Type B pancreatic cell (in vitro differentiated cells): ENCODE measurements at regions not wholly inside any gene's neighbourhood (a gene's known extent, or its start where the extent isn't known, plus 50 kb on each side); places are given as distances from the start of the nearest gene placed in this dataset.

Experiments used
- DNase-seq: peaks from one replicate; pipeline ENCODE4 v3.0.0; 2021; ENCODE audit warnings: mixed read lengths; ENCODE audit not compliant: unreplicated experiment; ENCODE audit errors: extremely low spot score
- H3K27ac Mint-ChIP-seq: 2 replicates; pipeline ENCODE4 v1.8.0; 2021; ENCODE audit warnings: mild to moderate bottlenecking, mixed read lengths
- H3K27me3 Mint-ChIP-seq: 2 replicates; pipeline ENCODE4 v1.8.0; 2021; ENCODE audit warnings: mixed read lengths
- H3K36me3 Mint-ChIP-seq: 2 replicates; pipeline ENCODE4 v1.8.0; 2021; ENCODE audit warnings: mixed read lengths
- H3K4me1 Mint-ChIP-seq: one replicate; pipeline ENCODE4 v1.8.0; 2021; ENCODE audit warnings: mixed read lengths; ENCODE audit not compliant: unreplicated experiment
- H3K4me3 Mint-ChIP-seq: 2 replicates; pipeline ENCODE4 v1.8.0; 2021; ENCODE audit warnings: mild to moderate bottlenecking, mixed read lengths
- H3K9me3 Mint-ChIP-seq: 2 replicates; pipeline ENCODE4 v1.8.0; 2021; ENCODE audit warnings: mixed read lengths
- TF ChIP-seq, protein P1 (sequence below): fragments of 200-600 bp; sonication (generic); conservative IDR thresholded peaks from 2 replicates; pipeline ENCODE4 v1.5.0; 2021; ENCODE audit warnings: antibody characterized with exemption, mild to moderate bottlenecking

DNA sequence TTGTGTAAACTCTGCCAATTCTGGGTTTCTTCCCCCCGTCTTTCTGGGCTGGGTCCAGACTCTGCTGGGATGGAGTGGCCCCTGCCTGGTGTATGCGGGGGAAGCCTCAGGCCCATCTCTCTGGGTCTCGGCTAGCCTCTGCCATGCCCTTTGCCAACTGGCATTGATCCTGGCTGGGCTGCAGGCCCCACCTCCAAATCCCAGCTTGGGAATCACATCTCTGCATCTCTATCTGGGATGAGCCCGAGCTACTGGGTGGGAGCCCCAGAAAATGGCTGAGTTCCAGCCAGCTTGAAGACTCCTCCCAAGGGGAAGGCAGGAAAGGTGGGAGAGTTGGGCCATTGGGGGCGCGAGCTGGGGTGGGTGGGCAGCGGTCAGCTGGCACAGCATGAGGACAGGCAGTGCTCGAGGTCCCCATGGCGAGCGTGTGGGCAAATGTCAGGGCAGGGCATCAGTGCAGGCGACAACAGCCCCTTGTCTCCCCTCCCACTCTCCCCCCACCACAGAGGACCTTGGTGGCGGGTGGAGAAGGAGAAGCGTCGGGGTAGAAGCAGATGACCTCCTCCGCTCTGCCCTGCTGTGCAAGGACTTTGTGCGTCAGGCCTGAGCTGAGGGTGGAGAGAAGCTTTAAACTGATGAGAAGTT lies 139.4 kb downstream of the ASB1 start:
- Mint-ChIP-seq H3K4me3 (no peak overlapping the region), H3K4me1 (no peaks in the 10 kb centered on the region), H3K9me3 (no peaks in the 10 kb centered on the region), H3K27me3 (peaks cover 11% of the 10 kb centered on the region), H3K36me3 (no peaks in the 10 kb centered on the region), H3K27ac (no peak overlapping the region)
- TF ChIP-seq, protein P1, sequence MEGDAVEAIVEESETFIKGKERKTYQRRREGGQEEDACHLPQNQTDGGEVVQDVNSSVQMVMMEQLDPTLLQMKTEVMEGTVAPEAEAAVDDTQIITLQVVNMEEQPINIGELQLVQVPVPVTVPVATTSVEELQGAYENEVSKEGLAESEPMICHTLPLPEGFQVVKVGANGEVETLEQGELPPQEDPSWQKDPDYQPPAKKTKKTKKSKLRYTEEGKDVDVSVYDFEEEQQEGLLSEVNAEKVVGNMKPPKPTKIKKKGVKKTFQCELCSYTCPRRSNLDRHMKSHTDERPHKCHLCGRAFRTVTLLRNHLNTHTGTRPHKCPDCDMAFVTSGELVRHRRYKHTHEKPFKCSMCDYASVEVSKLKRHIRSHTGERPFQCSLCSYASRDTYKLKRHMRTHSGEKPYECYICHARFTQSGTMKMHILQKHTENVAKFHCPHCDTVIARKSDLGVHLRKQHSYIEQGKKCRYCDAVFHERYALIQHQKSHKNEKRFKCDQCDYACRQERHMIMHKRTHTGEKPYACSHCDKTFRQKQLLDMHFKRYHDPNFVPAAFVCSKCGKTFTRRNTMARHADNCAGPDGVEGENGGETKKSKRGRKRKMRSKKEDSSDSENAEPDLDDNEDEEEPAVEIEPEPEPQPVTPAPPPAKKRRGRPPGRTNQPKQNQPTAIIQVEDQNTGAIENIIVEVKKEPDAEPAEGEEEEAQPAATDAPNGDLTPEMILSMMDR: no peak
- no peak for DNase-seq

DNA sequence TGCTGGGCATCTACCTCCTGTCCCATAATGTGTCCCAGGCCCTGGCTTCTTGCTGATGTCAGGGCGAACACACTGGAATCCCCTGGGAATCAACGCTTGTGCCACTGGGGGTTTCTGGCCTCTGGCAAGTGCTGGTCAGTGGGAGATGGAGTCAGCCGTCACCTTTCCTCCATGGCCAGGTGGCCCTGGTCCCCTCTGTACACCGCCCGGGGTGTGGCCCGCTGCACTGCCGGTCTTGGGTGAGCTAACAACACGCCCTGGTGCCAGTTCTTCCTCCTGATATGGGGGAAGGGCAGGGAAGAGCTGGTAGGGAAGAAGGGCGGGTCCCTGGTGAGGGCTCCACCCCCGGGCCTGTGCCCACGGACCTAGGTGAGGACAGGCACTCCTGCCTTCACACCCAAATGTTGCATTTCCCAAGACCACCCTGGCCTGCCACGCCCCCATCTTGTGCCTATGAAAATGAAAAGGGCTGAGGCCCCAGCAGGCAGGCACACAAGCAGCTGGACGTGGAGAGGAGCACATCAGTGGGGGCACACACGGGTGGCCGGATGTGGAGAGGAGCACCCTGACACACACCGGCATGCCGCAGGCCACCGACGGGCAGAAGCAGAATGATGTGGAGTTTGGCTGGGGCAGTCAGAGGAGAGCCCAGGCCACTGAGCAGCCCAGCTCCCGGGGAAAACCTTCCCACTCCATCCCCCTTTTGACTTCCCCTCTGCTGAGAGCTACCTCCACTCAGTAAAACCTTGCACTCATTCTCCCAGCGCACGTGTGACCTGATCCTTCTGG lies 140.5 kb downstream of the ASB1 start:
- no peaks in the 10 kb centered on the region for H3K9me3 Mint-ChIP-seq
- H3K27me3 Mint-ChIP-seq: peaks cover 4% of the 10 kb centered on the region
- no peak overlapping the region for H3K4me3 Mint-ChIP-seq
- no peaks in the 10 kb centered on the region for H3K36me3 Mint-ChIP-seq
- H3K27ac Mint-ChIP-seq: no peak overlapping the region
- TF ChIP-seq, protein P1: no peak
- DNase-seq: no peak
- H3K4me1 Mint-ChIP-seq: peaks cover 6% of the 10 kb centered on the region

DNA sequence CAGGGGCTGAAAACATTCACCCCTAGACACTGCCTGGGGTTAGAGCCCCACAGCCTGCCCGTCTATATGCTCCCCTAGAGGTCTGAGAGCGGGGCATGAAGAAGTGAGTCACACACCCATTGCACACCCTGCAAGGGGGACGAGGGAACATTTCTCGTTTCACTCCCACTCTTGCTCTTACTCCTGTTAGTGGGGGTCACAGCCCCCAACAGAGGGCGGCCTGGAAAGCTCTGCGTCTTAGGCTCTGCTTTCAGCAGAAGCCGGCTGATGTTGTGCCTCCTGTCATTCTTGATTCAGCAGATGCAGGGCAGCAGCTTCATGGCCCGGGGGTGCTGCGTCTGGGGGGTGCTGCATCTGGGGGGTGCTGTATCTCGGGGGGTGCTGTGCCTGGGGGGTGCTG lies 141.3 kb downstream of the ASB1 start:
- H3K4me3 Mint-ChIP-seq: no peak overlapping the region

DNA sequence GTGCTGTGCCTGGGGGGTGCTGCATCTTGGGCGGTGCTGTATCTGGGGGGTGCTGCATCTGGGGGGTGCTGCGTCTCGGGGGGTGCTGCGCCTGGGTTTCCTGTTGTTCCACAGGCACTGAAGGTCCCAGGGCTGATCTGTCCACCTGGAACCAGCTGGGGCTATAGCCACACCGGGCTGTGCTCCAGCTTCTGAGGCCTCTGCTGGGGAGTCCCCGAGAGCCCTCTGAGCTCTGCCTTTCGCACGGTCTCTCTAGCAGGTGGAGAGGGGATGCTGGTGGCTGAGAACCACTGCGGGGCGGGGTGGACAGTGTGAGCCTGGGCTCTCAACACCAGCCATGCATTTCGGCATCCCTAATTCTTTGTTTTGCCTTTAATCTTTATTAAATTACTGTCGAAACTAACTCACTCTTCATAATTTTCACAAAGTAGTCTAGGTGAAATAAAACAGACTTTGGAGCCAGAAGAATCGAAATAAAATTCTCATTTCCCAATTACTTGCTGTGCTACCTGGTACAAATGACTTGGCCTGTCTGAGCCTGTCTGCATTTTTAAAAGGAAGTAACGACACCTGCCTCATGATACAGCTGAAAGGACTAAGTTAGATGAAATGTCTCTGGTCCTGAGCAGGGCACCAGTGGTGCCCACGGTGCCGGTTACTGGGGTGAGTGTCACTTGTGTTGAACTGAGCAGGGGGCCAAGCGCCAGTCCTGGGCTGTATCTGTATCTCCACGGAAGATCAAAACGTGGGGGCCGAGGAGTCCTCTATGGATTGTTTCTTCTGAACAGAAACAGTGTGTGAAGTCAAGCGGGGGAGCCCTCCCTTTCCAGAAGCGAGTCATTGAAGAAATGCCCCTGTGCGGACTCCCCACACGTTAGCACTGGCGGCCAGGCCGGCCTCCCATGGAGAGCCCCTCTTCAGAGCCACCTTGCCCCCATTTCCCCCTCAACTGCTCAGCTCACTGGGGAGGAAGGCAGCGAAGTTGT lies 142.0 kb downstream of the ASB1 start:
- no peak for DNase-seq
- H3K9me3 Mint-ChIP-seq: no peaks in the 10 kb centered on the region
- no peak overlapping the region for H3K27ac Mint-ChIP-seq
- TF ChIP-seq, protein P1: no peak
- H3K36me3 Mint-ChIP-seq: no peaks in the 10 kb centered on the region
- H3K4me1 Mint-ChIP-seq: peaks cover 10% of the 10 kb centered on the region
- H3K27me3 Mint-ChIP-seq: peaks cover 4% of the 10 kb centered on the region
- H3K4me3 Mint-ChIP-seq: no peak overlapping the region

More for the DNA sequence above, 141.3 kb downstream of the ASB1 start:
- H3K4me1 Mint-ChIP-seq: peaks cover 10% of the 10 kb centered on the region
- H3K27me3 Mint-ChIP-seq: peaks cover 4% of the 10 kb centered on the region
- TF ChIP-seq, protein P1: no peak
- no peaks in the 10 kb centered on the region for H3K36me3 Mint-ChIP-seq
- DNase-seq: no peak
- H3K27ac Mint-ChIP-seq: no peak overlapping the region
- no peaks in the 10 kb centered on the region for H3K9me3 Mint-ChIP-seq

DNA sequence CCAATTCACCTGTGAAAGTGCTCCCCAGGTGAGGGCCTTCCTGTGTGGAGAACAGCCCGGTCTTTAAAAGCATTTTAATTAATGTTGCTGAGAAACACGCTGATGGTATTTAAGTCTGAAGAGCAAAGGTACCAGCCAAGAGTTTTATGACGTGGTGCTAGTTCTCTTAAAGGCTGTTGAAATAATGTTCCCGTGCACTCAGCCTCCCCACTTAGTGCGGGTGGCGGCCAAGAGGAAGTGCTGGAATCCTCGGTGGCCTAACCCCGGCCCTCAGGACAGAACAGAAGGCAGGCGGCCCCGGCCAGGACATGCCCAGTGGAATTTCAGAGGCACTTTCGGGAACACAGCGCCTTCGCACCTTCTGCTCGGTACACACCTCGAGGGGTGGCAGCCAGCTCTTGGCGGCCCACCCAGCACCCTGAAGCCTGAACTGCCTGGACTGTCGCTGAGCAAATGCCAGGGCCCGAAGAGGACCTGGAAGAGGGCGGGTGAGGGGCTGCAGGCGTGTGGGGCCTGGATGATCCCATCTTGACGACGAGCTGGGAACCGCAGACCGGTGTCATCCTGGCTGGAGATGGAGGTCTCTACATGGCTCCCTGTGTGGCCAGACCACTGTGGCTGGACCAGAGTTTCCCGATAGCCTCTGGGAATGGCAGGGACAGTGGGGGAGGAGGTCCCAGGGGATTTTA lies 142.9 kb downstream of the ASB1 start:
- no peaks in the 10 kb centered on the region for H3K9me3 Mint-ChIP-seq
- TF ChIP-seq, protein P1: no peak
- no peaks in the 10 kb centered on the region for H3K36me3 Mint-ChIP-seq
- DNase-seq: no peak
- peaks cover 10% of the 10 kb centered on the region for H3K4me1 Mint-ChIP-seq
- no peak overlapping the region for H3K27ac Mint-ChIP-seq
- no peak overlapping the region for H3K4me3 Mint-ChIP-seq
- H3K27me3 Mint-ChIP-seq: peaks cover 4% of the 10 kb centered on the region
